ENCODE measurements at regions not wholly inside any gene's neighbourhood (a gene's known extent, or its start where the extent isn't known, plus 50 kb on each side); places are given as distances from the start of the nearest gene placed in this dataset.

DNA sequence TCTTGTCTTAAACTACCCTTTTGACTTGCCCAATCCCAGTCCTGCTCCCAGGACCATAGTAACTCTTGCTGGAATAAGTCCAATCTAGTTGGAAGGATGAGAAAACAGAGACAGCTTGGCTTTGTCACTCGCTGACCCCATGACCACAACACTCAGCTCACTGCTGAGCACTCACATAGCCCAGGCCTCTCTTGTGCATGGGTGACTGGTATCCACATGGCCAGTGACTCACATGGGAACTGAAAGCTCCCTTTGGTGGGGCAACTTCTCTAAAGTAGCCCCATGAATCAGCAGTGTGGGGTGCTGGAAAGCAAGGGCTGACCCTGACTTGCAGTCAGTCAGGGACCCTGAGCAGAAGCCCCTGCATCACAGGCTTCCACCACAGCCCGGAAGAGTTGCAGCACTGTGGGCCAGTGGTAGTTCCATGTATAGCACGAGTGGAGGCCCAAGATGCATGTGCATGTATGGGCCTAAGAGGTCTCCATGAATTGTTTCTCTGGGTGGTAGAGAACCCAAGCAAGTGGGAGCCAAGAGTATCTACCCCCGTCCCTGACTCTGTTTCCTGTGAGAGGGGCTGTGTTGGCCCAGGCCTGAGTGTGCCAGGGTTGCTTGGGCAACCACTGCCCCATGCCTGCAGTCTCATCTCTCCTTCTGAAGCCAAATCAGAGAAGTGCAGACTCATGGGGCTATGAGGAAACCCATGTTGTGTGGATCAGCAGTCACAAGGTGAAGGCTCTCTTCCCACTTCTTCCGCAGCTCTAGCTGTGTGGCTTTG lies 62.1 kb upstream of the XCR1 start:
- DNase-seq = no peak

DNA sequence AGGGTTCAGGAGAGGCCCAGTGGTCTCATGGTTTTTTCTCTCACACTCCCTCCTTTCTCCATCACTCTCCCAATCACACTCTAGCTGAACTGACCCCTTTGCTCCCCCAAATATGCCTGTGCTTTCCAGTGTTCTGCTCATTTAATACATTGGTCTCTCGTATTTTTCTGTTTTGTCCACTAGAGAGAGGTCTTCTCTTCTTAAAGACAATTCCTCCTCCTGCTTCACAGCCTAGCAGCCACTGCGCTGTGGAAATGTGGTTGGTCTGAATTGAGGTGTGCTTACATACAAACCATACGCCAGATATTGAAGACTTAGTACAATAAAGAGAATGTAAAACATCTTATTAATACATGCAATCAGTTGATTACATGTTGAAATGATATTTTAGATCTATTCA lies 60.6 kb upstream of the XCR1 start:
- no peak for DNase-seq

DNA sequence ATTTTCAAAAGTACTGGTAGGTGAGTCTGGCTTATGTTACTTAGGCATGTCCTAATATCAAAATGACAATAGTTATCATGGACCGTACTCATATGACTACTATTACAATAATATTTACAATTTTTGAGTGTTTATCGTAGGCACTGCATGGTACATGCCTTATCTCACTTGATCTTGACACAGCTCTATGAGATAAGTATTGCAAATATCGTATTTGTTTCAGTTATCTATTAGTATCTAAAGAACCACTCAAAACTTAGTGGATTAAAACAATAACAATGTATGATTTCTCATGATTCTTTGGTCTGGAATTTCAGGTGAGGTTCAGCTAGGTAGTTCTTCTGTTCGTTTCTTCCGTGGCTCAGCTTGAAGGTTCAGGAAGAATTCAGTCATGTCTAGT lies 59.7 kb upstream of the XCR1 start:
- DNase-seq = no peak

DNA sequence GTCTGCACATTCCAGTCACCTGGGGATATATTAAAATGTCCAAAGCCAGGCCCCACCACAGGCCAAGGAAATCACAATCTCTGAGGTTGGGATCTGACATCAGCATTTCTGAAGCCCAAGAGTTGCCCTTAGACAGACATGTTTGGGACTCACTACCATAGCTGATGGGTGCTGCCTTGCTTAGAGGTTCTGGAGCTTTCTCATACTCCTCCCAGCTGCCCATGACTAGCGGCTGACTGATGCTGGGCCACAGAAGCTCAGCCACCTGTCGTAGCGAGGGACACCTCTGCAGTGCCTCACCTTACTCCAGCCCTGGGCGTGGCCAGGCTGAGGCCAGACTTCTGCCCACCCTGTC lies 58.8 kb upstream of the XCR1 start:
- no peak for DNase-seq

DNA sequence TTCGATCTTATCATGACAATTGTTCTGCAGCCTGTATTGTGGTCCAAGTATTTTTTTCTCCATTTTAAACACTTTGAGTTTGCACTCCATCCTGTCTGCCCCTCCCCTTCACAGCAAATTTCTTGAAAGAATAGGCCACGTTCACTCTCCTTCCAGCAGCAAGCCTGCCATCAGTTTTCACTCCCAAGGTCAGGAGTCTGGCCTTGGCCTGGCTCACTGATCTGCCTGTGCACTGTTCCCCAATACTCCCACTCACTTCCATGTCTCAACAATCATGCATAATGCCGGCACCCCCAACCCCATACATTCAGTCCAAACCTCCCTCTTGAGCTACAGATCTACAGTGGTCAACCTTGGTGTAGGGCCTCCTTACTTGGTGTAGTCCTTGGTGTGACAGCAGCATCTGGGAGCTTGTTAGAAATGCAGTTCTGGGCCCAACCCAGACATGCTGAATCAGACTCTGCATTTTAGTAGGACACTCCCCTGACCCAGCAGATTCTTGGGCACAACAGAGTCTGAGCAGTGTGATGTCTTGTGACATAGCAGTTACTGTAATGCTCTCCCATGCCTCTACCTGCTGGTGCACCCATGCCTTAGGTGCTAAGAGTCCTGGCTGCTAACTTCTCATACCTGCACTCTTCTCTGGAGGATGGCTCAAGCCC lies 58.3 kb upstream of the XCR1 start:
- DNase-seq = no peak

DNA sequence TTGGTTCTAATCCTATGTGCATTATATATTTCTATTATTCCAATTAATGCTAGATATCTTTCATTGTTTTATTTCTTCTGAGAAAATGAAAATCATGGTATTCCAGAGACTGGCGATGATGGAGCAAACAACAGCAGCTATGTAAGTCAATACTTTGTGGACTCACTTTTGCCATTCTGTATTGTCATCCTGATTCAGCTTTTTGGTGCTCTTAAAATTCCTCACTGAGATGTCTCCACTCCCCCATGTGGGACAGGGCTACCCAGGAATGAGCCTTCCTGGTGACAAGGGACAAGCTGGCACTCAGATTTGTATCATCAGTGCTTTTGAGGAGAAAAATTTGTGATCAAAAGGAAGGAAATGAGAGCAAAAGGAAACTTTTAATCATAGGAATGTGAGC lies 56.7 kb upstream of the XCR1 start:
- no peak for DNase-seq

DNA sequence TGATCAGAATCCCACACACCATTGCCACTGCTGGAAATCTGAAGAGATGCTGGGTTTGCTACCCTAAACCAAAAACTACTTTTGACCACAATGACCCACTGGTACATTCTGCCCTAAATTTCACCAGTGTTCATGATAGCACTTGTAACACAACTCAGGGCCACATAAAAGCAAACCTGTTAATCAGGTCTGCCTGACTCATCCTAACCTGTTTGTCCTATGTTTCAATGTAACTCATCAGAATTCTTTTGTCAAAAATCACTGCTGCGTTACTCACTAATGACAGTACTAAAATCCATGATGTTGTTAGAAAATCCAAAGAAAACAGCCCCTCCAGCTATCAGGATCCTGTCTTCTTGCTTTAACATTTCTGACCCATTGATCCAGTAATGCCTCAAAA lies 55.6 kb upstream of the XCR1 start:
- no peak for DNase-seq

DNA sequence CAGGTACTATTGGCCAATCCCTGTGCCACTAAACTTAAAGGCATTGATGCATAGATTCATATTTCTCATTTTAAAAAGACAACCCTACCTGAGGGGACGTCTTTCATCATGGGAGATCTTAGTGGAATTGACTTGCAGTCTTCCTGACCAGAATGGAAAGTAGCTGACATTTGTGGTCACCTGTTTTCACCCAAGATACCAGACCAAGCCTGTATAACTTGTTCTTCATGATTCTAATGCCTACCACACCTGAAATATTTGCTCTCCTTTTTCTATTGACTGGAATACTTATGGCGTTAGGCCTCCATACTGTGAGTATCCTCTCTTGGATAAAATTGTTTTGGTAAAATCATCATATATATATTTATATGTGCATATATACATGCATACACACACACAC lies 54.7 kb upstream of the XCR1 start:
- DNase-seq = no peak

DNA sequence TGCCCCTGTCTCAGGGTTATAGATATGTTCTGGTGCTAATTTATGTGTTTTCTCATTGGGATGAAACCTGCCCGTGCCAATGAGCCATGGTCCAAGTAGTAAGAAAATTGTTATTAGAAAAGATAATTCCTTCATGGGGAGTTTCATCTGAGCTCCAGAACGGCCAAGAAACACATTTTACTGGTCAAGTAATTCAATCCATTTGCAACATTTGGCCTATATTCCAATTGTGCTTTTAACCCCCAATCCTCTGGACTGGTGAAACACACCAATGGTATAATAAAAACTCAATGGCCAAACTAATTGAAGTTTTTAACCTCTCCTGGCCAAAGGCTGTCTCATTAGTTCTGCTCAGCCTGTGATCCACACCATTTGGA lies 53.7 kb upstream of the XCR1 start:
- DNase-seq = no peak

DNA sequence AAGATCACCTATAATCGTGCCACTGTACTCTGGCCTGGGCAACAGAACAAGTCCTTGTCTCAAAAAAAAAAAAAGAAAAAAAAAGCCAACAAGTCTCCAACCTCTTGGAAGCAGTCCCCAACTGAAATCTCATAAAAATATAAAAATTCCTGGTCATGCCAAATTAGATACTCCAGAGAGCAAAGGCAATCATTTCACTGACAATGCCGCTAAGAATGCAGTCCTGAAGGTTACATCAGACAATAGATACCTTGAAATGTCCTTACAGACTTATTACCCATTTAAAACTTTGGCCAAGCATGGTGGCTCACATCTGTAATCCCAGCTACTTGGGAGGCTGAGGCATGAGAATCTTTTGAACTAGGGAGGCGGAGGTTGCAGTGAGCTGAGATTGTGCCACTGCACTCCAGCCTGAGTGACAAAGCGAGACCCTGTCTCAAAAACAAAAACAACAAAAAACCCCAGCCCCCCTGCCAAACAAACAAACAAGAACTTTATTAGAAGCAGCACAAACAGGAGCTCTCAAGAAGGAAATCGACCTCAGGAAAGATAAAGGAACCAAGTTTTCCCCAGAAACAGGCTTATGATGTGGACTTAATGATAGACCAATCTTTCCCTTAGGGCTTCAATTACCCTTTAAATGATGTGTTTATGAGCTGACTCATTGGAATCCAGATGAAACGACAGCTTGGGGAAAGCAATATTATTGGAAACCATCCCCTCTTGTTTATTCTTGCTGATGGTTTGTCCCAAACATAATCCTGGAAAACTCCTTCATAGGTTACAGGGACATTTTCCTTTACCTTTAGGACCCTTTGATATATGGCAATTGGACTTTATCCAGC lies 53.1 kb upstream of the XCR1 start:
- no peak for DNase-seq

DNA sequence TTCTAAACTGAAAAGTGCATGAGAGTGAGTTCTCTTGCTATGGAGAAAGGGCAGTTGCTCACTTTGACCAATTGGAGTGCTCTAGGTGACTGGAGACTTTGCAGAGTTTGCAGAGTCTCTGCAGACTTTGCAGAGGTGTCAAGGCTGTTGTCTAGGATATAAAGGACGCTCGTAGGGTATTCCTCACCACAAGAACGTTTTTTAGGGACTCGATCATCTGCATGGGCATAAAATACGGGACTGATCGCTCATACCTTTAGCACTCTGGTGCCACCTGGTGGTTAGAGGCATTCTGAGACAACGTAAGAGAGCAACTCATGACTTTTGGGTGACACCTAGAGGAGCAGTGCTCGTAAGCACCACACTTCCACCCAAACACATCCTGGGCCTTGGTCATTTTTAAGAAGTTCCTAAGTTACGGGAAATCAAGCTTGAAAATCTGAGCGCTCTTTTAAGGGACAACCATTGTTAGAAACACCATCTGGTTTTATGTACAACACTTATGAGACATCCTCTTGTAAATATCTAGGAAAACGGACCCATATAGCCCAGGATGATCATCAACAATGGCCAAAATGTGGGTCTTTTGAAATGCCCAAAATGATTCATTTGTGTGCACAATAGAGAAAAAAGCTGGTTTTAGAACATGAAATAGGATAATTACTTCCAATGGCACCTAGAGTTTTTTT lies 51.6 kb upstream of the XCR1 start:
- peak; percentile 79 for DNase-seq

Measured in NCI-H526 treated with DMSO at 0.1 percent for 48 hours (cell line).